ENCODE measurements at regions not wholly inside any gene's neighbourhood (a gene's known extent, or its start where the extent isn't known, plus 50 kb on each side); places are given as distances from the start of the nearest gene placed in this dataset.
"Not testable (repeated sequence)": the region's sequence is repeated elsewhere in the genome, so short reads cannot be mapped to it uniquely, and the experiment has no call there.

GRCh38 chr9:71431931-71432330, 310.5 kb upstream of the TRPM3 start:
- Mint-ChIP-seq H3K36me3 (no peaks in the 10 kb centered on the region), H3K9me3 (no peaks in the 10 kb centered on the region), H3K4me1 (no peaks in the 10 kb centered on the region), H3K4me3 (no peak overlapping the region), H3K27ac (no peak overlapping the region), H3K27me3 (ENCODE audit: low read depth) (peaks cover 11% of the 10 kb centered on the region)
- no peak for DNase-seq (ENCODE audit: low spot score in 2 of 2, unreplicated experiment in 2 of 2)
- TF ChIP-seq, protein P1, sequence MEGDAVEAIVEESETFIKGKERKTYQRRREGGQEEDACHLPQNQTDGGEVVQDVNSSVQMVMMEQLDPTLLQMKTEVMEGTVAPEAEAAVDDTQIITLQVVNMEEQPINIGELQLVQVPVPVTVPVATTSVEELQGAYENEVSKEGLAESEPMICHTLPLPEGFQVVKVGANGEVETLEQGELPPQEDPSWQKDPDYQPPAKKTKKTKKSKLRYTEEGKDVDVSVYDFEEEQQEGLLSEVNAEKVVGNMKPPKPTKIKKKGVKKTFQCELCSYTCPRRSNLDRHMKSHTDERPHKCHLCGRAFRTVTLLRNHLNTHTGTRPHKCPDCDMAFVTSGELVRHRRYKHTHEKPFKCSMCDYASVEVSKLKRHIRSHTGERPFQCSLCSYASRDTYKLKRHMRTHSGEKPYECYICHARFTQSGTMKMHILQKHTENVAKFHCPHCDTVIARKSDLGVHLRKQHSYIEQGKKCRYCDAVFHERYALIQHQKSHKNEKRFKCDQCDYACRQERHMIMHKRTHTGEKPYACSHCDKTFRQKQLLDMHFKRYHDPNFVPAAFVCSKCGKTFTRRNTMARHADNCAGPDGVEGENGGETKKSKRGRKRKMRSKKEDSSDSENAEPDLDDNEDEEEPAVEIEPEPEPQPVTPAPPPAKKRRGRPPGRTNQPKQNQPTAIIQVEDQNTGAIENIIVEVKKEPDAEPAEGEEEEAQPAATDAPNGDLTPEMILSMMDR (IDR thresholded peaks at IDR 0.05; ENCODE audit: unreplicated experiment): no peak

- not testable (repeated sequence) for H3K36me3 Mint-ChIP-seq; H3K4me1 Mint-ChIP-seq; H3K27me3 Mint-ChIP-seq (ENCODE audit: low read depth); H3K27ac Mint-ChIP-seq; DNase-seq (ENCODE audit: low spot score in 2 of 2, unreplicated experiment in 2 of 2); H3K4me3 Mint-ChIP-seq
- peaks cover 24% of the 10 kb centered on the region for H3K9me3 Mint-ChIP-seq
Observed at GRCh38 chr9:71407341-71407740, 285.9 kb upstream of the TRPM3 start.

GRCh38 chr9:71403106-71403505, 281.7 kb upstream of the TRPM3 start:
- TF ChIP-seq, protein P1 (IDR thresholded peaks at IDR 0.05; ENCODE audit: unreplicated experiment): no peak
- Mint-ChIP-seq H3K4me3 (no peak overlapping the region), H3K9me3 (peaks cover under 1% of the 10 kb centered on the region), H3K27me3 (ENCODE audit: low read depth) (peaks cover 3% of the 10 kb centered on the region), H3K4me1 (no peaks in the 10 kb centered on the region), H3K36me3 (no peaks in the 10 kb centered on the region), H3K27ac (no peak overlapping the region)
- no peak for DNase-seq (ENCODE audit: low spot score in 2 of 2, unreplicated experiment in 2 of 2)

GRCh38 chr9:71393005-71393404, 271.6 kb upstream of the TRPM3 start:
- Mint-ChIP-seq H3K4me3 (no peak overlapping the region), H3K4me1 (no peaks in the 10 kb centered on the region), H3K36me3 (no peaks in the 10 kb centered on the region), H3K9me3 (no peaks in the 10 kb centered on the region), H3K27me3 (ENCODE audit: low read depth) (no peaks in the 10 kb centered on the region), H3K27ac (no peak overlapping the region)
- no peak for DNase-seq (ENCODE audit: low spot score in 2 of 2, unreplicated experiment in 2 of 2)
- TF ChIP-seq, protein P1 (IDR thresholded peaks at IDR 0.05; ENCODE audit: unreplicated experiment): no peak

DNA sequence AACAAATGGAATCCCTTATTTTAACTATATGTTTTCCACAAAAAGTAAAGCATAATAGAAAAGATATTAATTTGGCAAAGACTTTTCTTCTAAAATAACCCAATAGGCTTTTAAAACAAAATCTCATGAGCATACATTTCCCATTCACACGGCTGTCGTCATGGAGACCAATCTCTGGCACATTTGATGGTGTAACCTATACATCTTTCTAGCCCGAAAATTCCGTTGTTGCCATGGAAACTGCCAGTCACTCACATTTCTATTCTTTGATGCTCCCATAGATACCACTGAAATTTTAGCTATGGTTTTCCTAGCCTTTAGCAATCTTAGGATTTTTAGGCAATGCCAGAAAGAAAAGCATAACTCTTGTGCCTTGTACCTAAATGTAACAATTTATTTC, 262.9 kb upstream of the TRPM3 start:
- Mint-ChIP-seq H3K27ac (no peak overlapping the region), H3K4me3 (no peak overlapping the region), H3K27me3 (ENCODE audit: low read depth) (no peaks in the 10 kb centered on the region), H3K9me3 (no peaks in the 10 kb centered on the region), H3K36me3 (no peaks in the 10 kb centered on the region), H3K4me1 (no peaks in the 10 kb centered on the region)
- TF ChIP-seq, protein P1 (IDR thresholded peaks at IDR 0.05; ENCODE audit: unreplicated experiment): no peak
- no peak for DNase-seq (ENCODE audit: low spot score in 2 of 2, unreplicated experiment in 2 of 2)

DNA sequence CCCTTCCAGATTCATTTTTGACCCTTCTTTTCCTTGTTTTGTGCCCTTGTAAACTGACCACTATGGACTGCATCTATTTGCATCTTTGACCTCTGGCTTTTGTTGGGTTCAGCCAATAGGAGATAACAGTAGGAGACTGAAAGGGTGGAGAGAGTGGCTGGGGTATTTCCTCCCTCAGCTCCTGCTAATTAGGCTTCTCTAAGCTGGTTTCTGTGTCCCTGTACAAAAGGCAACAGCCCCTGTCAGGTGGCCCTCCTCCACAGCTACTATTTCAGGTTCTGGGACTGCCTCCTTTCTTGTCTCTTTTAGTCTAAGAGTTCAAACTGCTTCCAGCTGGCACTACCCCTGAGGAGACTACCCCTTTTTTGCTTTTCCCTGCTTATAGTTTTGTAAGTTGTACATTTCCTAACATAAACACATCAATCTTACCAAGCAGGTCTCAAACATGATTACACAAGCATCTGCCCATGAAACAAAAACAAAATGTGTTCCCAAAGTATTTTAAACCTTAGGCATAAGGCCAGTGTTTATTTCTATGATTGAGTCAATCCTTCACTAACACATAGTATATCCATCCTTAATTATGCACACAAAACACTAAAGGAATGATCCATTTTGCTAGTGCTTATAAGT, 262.0 kb upstream of the TRPM3 start:
- H3K4me1 Mint-ChIP-seq: no peaks in the 10 kb centered on the region
- no peak for DNase-seq (ENCODE audit: low spot score in 2 of 2, unreplicated experiment in 2 of 2)
- TF ChIP-seq, protein P1 (IDR thresholded peaks at IDR 0.05; ENCODE audit: unreplicated experiment): no peak
- H3K4me3 Mint-ChIP-seq: no peak overlapping the region
- H3K27me3 Mint-ChIP-seq (ENCODE audit: low read depth): no peaks in the 10 kb centered on the region
- no peaks in the 10 kb centered on the region for H3K36me3 Mint-ChIP-seq
- H3K9me3 Mint-ChIP-seq: no peaks in the 10 kb centered on the region
- H3K27ac Mint-ChIP-seq: no peak overlapping the region

All from mesothelial cell of epicardium (in vitro differentiated cells).